DOHH2 (cell line): ENCODE measurements at regions not wholly inside any gene's neighbourhood (a gene's known extent, or its start where the extent isn't known, plus 50 kb on each side); places are given as distances from the start of the nearest gene placed in this dataset.

Source experiments
- H3F3A ChIP-seq: fragments of 200-600 bp; sonication (generic), shearing (Covaris generic); 2 replicates; pipeline ENCODE4 v1.6.0; 2016; ENCODE audit warnings: antibody characterized with exemption, mild to moderate bottlenecking; ENCODE audit not compliant: control insufficient read depth, insufficient read depth
- H3K27ac ChIP-seq: fragments of 200-600 bp; sonication (generic); 2 replicates; pipeline ENCODE4 v1.5.1; 2014; ENCODE audit warnings: low read depth, mild to moderate bottlenecking, low read length, moderate library complexity
- H3K27me3 ChIP-seq: fragments of 200-600 bp; sonication (generic); 2 replicates; pipeline ENCODE4 v1.6.1; 2014; ENCODE audit warnings: mild to moderate bottlenecking, low read length, mixed read lengths; ENCODE audit not compliant: control insufficient read depth
- H3K36me3 ChIP-seq: fragments of 200-600 bp; sonication (generic); 2 replicates; pipeline ENCODE4 v1.6.1; 2014; ENCODE audit warnings: mild to moderate bottlenecking, low read length, moderate library complexity, mixed read lengths; ENCODE audit not compliant: control insufficient read depth
- H3K4me1 ChIP-seq: fragments of 200-600 bp; sonication (generic); 2 replicates; pipeline ENCODE4 v1.6.1; 2014; ENCODE audit warnings: mild to moderate bottlenecking, low read length, mixed read lengths; ENCODE audit not compliant: control insufficient read depth
- H3K4me2 ChIP-seq: fragments of 200-600 bp; sonication (generic); 2 replicates; pipeline ENCODE4 v1.6.0; 2014; ENCODE audit warnings: mild to moderate bottlenecking, low read length, moderate library complexity
- H3K4me3 ChIP-seq: fragments of 200-600 bp; sonication (generic); 2 replicates; pipeline ENCODE4 v1.5.1; 2014; ENCODE audit warnings: mild to moderate bottlenecking, low read length, mixed read lengths
- H3K79me2 ChIP-seq: fragments of 200-600 bp; sonication (generic); 2 replicates; pipeline ENCODE4 v1.6.1; 2014; ENCODE audit warnings: mild to moderate bottlenecking, low read length, mixed read lengths; ENCODE audit not compliant: control insufficient read depth
- H3K9me2 ChIP-seq: fragments of 200-600 bp; sonication (generic); replicated peaks from 2 replicates; pipeline ENCODE4 v1.6.1; 2014; ENCODE audit warnings: mild to moderate bottlenecking, low read length, mixed read lengths; ENCODE audit not compliant: control insufficient read depth
- H3K9me3 ChIP-seq: fragments of 200-600 bp; sonication (generic); 2 replicates; pipeline ENCODE4 v1.6.1; 2014; ENCODE audit warnings: antibody characterized with exemption, low read length, mixed read lengths; ENCODE audit not compliant: control insufficient read depth, insufficient read depth
- H4K20me1 ChIP-seq: fragments of 200-600 bp; sonication (generic); 2 replicates; pipeline ENCODE4 v1.6.0; 2014; ENCODE audit warnings: low read depth, mild to moderate bottlenecking, antibody characterized with exemption, low read length, moderate library complexity; ENCODE audit not compliant: control insufficient read depth, insufficient read depth
- CTCF ChIP-seq: fragments of 200-600 bp; sonication (generic); IDR thresholded peaks from one replicate; pipeline ENCODE4 v1.5.1; 2014; ENCODE audit warnings: antibody characterized with exemption, mild to moderate bottlenecking, low read depth, low read length; ENCODE audit not compliant: poor library complexity, severe bottlenecking
- EZH2phosphoT487 ChIP-seq: fragments of 200-600 bp; sonication (generic); IDR thresholded peaks from 2 replicates; pipeline ENCODE4 v1.6.1; 2017; ENCODE audit warnings: borderline replicate concordance, mild to moderate bottlenecking, antibody characterized with exemption, low read length, moderate library complexity, mixed read lengths

- H3K27ac ChIP-seq, result no peak overlapping the region
- H3K79me2 ChIP-seq, result no peaks in the 10 kb centered on the region
- H3K27me3 ChIP-seq, result no peaks in the 10 kb centered on the region
- no peaks in the 10 kb centered on the region for H3F3A ChIP-seq
- H3K4me2 ChIP-seq, result no peak overlapping the region
- H3K9me3 ChIP-seq, result no peaks in the 10 kb centered on the region
- no peaks in the 10 kb centered on the region for H4K20me1 ChIP-seq
- TF ChIP-seq CTCF (no peak), EZH2phosphoT487 (no peak)
- H3K9me2 ChIP-seq, result no peaks in the 10 kb centered on the region
- no peaks in the 10 kb centered on the region for H3K36me3 ChIP-seq
- no peak overlapping the region for H3K4me3 ChIP-seq
- no peaks in the 10 kb centered on the region for H3K4me1 ChIP-seq
Measured at GRCh38 chr18:45201029-45201428, 414.2 kb upstream of the SLC14A2 start.

- H3F3A ChIP-seq, result no peaks in the 10 kb centered on the region
- H3K9me2 ChIP-seq, result no peaks in the 10 kb centered on the region
- H3K9me3 ChIP-seq, result no peaks in the 10 kb centered on the region
- H3K27ac ChIP-seq, result no peak overlapping the region
- H3K4me3 ChIP-seq, result no peak overlapping the region
- H3K4me2 ChIP-seq, result no peak overlapping the region
- no peaks in the 10 kb centered on the region for H3K4me1 ChIP-seq
- no peaks in the 10 kb centered on the region for H3K36me3 ChIP-seq
- no peaks in the 10 kb centered on the region for H4K20me1 ChIP-seq
- no peaks in the 10 kb centered on the region for H3K79me2 ChIP-seq
- no peaks in the 10 kb centered on the region for H3K27me3 ChIP-seq
- no peak for TF ChIP-seq CTCF
- no peak for TF ChIP-seq EZH2phosphoT487
Measured at GRCh38 chr18:45201489-45201888, 413.8 kb upstream of the SLC14A2 start.

- H3F3A ChIP-seq, result no peaks in the 10 kb centered on the region
- no peaks in the 10 kb centered on the region for H3K36me3 ChIP-seq
- no peak overlapping the region for H3K4me3 ChIP-seq
- H3K27me3 ChIP-seq, result no peaks in the 10 kb centered on the region
- H4K20me1 ChIP-seq, result no peaks in the 10 kb centered on the region
- no peaks in the 10 kb centered on the region for H3K9me3 ChIP-seq
- no peaks in the 10 kb centered on the region for H3K4me1 ChIP-seq
- no peak overlapping the region for H3K27ac ChIP-seq
- TF ChIP-seq EZH2phosphoT487, result no peak
- no peak for TF ChIP-seq CTCF
- no peaks in the 10 kb centered on the region for H3K9me2 ChIP-seq
- H3K4me2 ChIP-seq, result no peak overlapping the region
- H3K79me2 ChIP-seq, result no peaks in the 10 kb centered on the region
Measured at GRCh38 chr18:45202061-45202460, 413.2 kb upstream of the SLC14A2 start.

GRCh38 chr18:45203677-45204076 is 411.6 kb upstream of the SLC14A2 start:
- Histone ChIP-seq H3K27ac (no peak overlapping the region), H3K27me3 (no peaks in the 10 kb centered on the region), H3K36me3 (no peaks in the 10 kb centered on the region), H3F3A (no peaks in the 10 kb centered on the region), H3K79me2 (no peaks in the 10 kb centered on the region), H3K4me1 (no peaks in the 10 kb centered on the region), H3K9me3 (no peaks in the 10 kb centered on the region), H3K9me2 (no peaks in the 10 kb centered on the region), H3K4me3 (no peak overlapping the region), H3K4me2 (no peak overlapping the region), H4K20me1 (no peaks in the 10 kb centered on the region)
- TF ChIP-seq EZH2phosphoT487, result no peak
- no peak for TF ChIP-seq CTCF
